ENCODE measurements at regions not wholly inside any gene's neighbourhood (a gene's known extent, or its start where the extent isn't known, plus 50 kb on each side); places are given as distances from the start of the nearest gene placed in this dataset.
A peak's percentile ranks its signal among the peaks of the same experiment; 100 is the strongest.
"Not testable (repeated sequence)": the region's sequence is repeated elsewhere in the genome, so short reads cannot be mapped to it uniquely, and the experiment has no call there.

DNA sequence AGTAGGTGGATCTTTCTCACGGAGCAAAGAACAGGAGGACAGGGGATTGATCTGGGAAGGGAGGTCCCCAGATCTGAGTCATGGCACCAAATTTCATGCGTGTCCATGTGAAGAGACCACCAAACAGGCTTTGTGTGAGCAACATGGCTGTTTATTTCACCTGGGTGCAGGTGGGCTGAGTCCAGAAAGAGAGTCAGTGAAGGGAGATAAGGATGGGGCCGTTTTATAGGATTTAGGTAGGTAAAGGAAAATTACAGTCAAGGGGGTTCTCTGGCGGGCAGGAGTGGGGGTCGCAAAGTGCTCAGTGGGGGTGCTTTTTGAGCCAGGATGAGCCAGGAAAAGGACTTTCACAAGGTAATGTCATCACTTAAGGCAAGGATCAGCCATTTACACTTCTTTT, 1480.5 kb upstream of the PRR20A start:
- H2AK5ac ChIP-seq (ENCODE audit: low read depth, low read length); H2BK5ac ChIP-seq (ENCODE audit: low read depth, low read length); H3K14ac ChIP-seq (ENCODE audit: insufficient read length); H3K23me2 ChIP-seq (ENCODE audit: low read depth, low read length); H2BK120ac ChIP-seq (replicated peaks; ENCODE audit: low read depth, low read length); H3K9me3 ChIP-seq (ENCODE audit: insufficient read depth in 2 of 2, low read depth in 1 of 2, low read length in 1 of 2); H3K27me3 ChIP-seq (replicated peaks in 1 of 4; ENCODE audit: control insufficient read depth in 3 of 4, extremely low read depth in 1 of 4, insufficient read depth in 3 of 4, low read length in 3 of 4); H3K4ac ChIP-seq (replicated peaks; ENCODE audit: insufficient read length, low read depth, low read length); H3K56ac ChIP-seq (replicated peaks; ENCODE audit: insufficient read length, low read depth, low read length); H2BK12ac ChIP-seq (ENCODE audit: low read depth, low read length); DNase-seq (ENCODE audit: low read depth in 1 of 2, low spot score in 2 of 2); H4K20me1 ChIP-seq (replicated peaks in 1 of 2; ENCODE audit: control insufficient read depth in 1 of 2, insufficient read depth in 2 of 2, low read length in 2 of 2); FAIRE-seq; H3K79me1 ChIP-seq (ENCODE audit: low read depth, low read length); H3K23ac ChIP-seq (ENCODE audit: insufficient read length); CTCF ChIA-PET (ENCODE audit: partially characterized antibody); H2BK20ac ChIP-seq (ENCODE audit: low read length); H2AFZ ChIP-seq (ENCODE audit: low read length); H4K8ac ChIP-seq (ENCODE audit: extremely low read depth, insufficient read depth, low read length); H2BK15ac ChIP-seq (ENCODE audit: low read length): not testable (repeated sequence)
- H3K36me3 ChIP-seq (ENCODE audit: control insufficient read depth in 2 of 4, insufficient read depth in 4 of 4, low read length in 3 of 4): peaks cover 0 to 43% (median 4%) of the 10 kb centered on the region in 4 experiments; a peak in 4 of 8 replicates
- H3K9ac ChIP-seq (replicated peaks in 1 of 4; ENCODE audit: extremely low read depth in 1 of 4, low read depth in 3 of 4, low read length in 3 of 4): peak overlapping the region in 2 of 4 experiments; percentile 37 to 67; a peak in 2 of 7 replicates
- peaks cover 6 to 68% of the 10 kb centered on the region in 2 experiments; a peak in 3 of 4 replicates for H3K79me2 ChIP-seq (ENCODE audit: control insufficient read depth in 1 of 2, insufficient read depth in 2 of 2, low read length in 2 of 2)
- H3K4me1 ChIP-seq (replicated peaks in 1 of 4; ENCODE audit: control insufficient read depth in 3 of 4, insufficient read depth in 4 of 4, low read length in 3 of 4): peaks cover 0 to 14% (median 6%) of the 10 kb centered on the region in 4 experiments; a peak in 4 of 7 replicates
- H3K27ac ChIP-seq (ENCODE audit: low read depth, low read length): peak overlapping the region; percentile 56; the same call in 1 of the 2 replicates
- H3K4me2 ChIP-seq (ENCODE audit: insufficient read depth in 1 of 2, low read depth in 2 of 2, low read length in 2 of 2): peak overlapping the region; percentile 38 to 59; a peak in 3 of 4 replicates
- TF ChIP-seq TBP (IDR thresholded peaks at IDR 0.05; ENCODE audit: low read depth, low read length) (peak; percentile 59; the same call in 1 of the 2 replicates), POLR2A (IDR thresholded peaks at IDR 0.05; ENCODE audit: control extremely low read depth in 1 of 2, low read depth in 2 of 2, low read length in 2 of 2) (peak in 1 of 2 experiments; percentile 64; a peak in 2 of 3 replicates), TAF1 (IDR thresholded peaks at IDR 0.05; ENCODE audit: low read depth, low read length) (peak; percentile 29; the same call in 1 of the 2 replicates)
- peak overlapping the region; percentile 96 for H3K18ac ChIP-seq (ENCODE audit: extremely low read depth, low read length)
- POLR2A ChIA-PET (ENCODE audit: partially characterized antibody): interaction anchor here (3.0 kb wide), 1 partner anchor 83 kb away, joined by 11 read pairs; no protein-coding TSS in a partner anchor
- peak overlapping the region; percentile 81 for H4K91ac ChIP-seq (replicated peaks; ENCODE audit: insufficient read length, low read length)
- peak overlapping the region; percentile 15 to 67 (median 43); a peak in 6 of 8 replicates for H3K4me3 ChIP-seq (ENCODE audit: extremely low read depth in 1 of 4, insufficient read depth in 2 of 4, low read depth in 3 of 4, low read length in 4 of 4)
- H4K5ac ChIP-seq (ENCODE audit: insufficient read length, low read depth, low read length): peak overlapping the region; percentile 76
- 23% methylated on average over 5 of the region's 5 CpGs; no CpG with 5 or more reads in 1 of the 2 experiments for WGBS, 2 experiments (ENCODE audit: extremely low coverage in 1 of 2, insufficient coverage in 1 of 2, insufficient read length in 1 of 2, insufficient replicate concordance in 2 of 2, low coverage in 1 of 2, low lambda C conversion rate in 2 of 2, missing lambda C conversion rate in 1 of 2)

All from H1 (cell line).